Adrenal gland (tissue), 5 donors: ENCODE measurements at regions not wholly inside any gene's neighbourhood (a gene's known extent, or its start where the extent isn't known, plus 50 kb on each side); places are given as distances from the start of the nearest gene placed in this dataset.

Experiments
- CTCF ChIP-seq, 6 experiments: fragments of 450-650 bp in 4 of 6; fragments of 200-600 bp in 2 of 6; sonication (generic) in 1 of 6; IDR thresholded peaks; 1 replicate in 5 of 6; 2 replicates in 1 of 6; pipeline versions ENCODE4 v1.5.1 to v1.8.0; 2016 to 2021; ENCODE audit warnings: antibody characterized with exemption in 6 of 6, mild to moderate bottlenecking in 2 of 6, moderate library complexity in 1 of 6
- POLR2A ChIP-seq, 2 donors: fragments of 450-650 bp; IDR thresholded peaks; one replicate each; pipeline ENCODE4 v1.6.1; 2017; ENCODE audit warnings: antibody characterized with exemption in 2 of 2, mild to moderate bottlenecking in 2 of 2, moderate library complexity in 1 of 2
- donor health status: DM: no; HTN: no; CAD: no.

GRCh38 chr13:50580684-50581305 lies 262.7 kb downstream of the DLEU7 start:
- no peak for TF ChIP-seq CTCF (IDR thresholded peaks at IDR 0.05)
- no peak for TF ChIP-seq POLR2A (IDR thresholded peaks at IDR 0.05)
